ENCODE measurements at regions not wholly inside any gene's neighbourhood (a gene's known extent, or its start where the extent isn't known, plus 50 kb on each side); places are given as distances from the start of the nearest gene placed in this dataset.

DNA sequence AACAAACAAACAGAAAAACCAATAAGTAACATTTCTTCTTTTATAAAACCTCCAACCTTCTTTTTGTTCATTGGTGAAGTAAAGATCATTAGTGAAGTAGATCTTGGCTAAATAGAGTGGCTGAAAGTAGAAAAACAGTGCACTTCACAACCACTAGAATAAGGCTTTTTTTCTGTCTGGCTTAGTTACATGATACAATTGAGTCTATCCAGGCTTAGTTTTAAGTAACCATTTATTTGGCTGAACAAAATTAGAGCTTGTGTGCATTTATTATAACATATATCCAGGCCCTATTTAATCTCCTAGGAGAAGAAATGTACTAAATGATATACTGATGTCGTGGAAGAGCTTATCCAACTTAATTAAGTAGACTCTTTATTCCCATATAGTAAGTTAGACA is 65.8 kb upstream of the STK38L start:
- TF ChIP-seq POLR2A (IDR thresholded peaks at IDR 0.05), result no peak
- TF ChIP-seq, protein P1, sequence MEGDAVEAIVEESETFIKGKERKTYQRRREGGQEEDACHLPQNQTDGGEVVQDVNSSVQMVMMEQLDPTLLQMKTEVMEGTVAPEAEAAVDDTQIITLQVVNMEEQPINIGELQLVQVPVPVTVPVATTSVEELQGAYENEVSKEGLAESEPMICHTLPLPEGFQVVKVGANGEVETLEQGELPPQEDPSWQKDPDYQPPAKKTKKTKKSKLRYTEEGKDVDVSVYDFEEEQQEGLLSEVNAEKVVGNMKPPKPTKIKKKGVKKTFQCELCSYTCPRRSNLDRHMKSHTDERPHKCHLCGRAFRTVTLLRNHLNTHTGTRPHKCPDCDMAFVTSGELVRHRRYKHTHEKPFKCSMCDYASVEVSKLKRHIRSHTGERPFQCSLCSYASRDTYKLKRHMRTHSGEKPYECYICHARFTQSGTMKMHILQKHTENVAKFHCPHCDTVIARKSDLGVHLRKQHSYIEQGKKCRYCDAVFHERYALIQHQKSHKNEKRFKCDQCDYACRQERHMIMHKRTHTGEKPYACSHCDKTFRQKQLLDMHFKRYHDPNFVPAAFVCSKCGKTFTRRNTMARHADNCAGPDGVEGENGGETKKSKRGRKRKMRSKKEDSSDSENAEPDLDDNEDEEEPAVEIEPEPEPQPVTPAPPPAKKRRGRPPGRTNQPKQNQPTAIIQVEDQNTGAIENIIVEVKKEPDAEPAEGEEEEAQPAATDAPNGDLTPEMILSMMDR (IDR thresholded peaks at IDR 0.05 in 8 of 11, conservative IDR thresholded peaks at IDR 0.05 in 3 of 11), result no peak
- no peak for TF ChIP-seq POLR2AphosphoS5 (IDR thresholded peaks at IDR 0.05)
- WGBS, 5 donors, result 82 to 95% (median 94%) methylated on average over 1 of the region's 1 CpG
- Histone ChIP-seq H3K27me3 (replicated peaks in 1 of 7) (no peaks in the 10 kb centered on the region), H3K36me3 (no peaks in the 10 kb centered on the region), H3K9me3 (no peaks in the 10 kb centered on the region), H3K4me1 (peaks cover 0 to 9% (median 0%) of the 10 kb centered on the region in 6 donors), H3K27ac (no peak overlapping the region), H3K4me3 (no peak overlapping the region)
- intact Hi-C loops (cut with DNase I; ENCODE audit: low total_unique reads), result no loop called here
- DNase-seq, result no peak

DNA sequence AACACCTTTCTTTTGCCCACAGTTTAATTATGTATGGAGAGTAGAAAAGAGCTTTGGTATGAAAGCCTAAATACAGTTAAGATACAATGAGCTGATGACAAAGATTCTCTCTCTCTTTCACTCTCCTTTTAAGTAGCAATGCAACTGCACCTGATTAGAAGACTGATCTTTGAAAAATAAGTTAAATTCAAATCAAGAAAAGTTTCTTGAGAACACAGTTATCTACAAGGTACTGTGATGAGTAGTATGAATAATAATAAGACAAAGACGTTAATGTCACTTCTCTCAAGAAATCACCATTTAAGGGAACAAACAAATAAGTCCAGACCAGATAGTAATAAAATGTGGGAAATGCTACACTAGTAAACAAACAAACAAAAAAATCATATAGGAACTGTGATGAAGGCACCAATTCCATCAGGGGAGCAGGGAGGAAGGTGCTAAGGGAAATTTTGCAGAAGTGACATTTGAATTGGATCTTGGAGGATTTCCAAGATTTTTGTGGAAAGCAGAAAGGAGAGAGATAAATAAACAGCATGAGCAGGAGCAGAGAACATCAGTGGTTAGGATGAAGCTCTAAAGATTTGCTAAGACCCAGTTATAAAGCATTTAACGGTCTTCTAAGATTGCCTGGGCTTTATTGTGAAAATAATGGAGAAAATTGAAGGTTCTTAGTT is 65.2 kb upstream of the STK38L start:
- DNase-seq, result no peak
- H3K36me3 ChIP-seq, result no peaks in the 10 kb centered on the region
- TF ChIP-seq POLR2A (IDR thresholded peaks at IDR 0.05) (no peak), POLR2AphosphoS5 (IDR thresholded peaks at IDR 0.05) (no peak)
- TF ChIP-seq, protein P1 (IDR thresholded peaks at IDR 0.05 in 8 of 11, conservative IDR thresholded peaks at IDR 0.05 in 3 of 11), result no peak
- no peaks in the 10 kb centered on the region for H3K27me3 ChIP-seq (replicated peaks in 1 of 7)
- H3K27ac ChIP-seq, result no peak overlapping the region
- intact Hi-C loops (cut with DNase I; ENCODE audit: low total_unique reads), result no loop called here
- peaks cover 0 to 9% (median 0%) of the 10 kb centered on the region in 6 donors for H3K4me1 ChIP-seq
- 70 to 89% (median 79%) methylated on average over 2 of the region's 2 CpGs for WGBS, 5 donors
- no peak overlapping the region for H3K4me3 ChIP-seq
- no peaks in the 10 kb centered on the region for H3K9me3 ChIP-seq

DNA sequence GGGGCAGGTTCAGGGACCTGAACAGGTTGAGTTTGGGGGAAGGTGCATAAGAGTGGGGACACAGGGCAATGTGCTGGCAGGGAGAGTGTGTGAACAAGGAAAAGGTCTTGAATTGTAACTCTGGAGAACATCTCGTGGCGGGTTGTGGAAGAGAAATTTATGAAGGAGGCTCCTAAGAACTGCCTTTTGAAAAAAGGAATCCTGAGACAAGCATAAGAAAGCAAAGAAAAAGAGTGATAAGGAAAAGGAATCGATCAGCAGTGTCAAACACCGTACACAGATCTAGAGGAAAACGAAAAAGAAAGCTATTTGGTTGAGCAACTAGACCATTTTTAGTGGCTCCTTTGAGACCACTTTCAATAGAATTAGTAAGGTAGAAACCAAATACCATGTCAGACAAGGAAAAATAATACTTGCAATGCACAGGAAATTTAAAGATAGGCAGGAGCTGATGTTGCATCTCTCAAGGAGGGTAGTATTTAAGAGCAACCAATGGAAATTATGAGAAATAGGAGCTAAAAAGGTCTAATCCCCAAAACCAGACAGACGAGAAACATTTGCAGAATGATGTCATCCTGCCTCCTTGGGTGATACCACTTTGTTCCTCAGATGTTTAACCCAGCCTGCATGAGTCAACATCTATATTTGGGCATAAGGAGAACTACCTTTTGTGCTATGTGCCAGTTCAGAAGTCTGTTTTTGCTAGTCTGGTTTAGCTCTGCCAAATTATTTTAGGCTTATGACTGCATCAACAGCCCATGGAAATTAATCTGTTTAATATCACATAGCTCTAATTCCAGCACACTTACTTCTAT is 64.5 kb upstream of the STK38L start:
- 48 to 69% (median 61%) methylated on average over 6 of the region's 6 CpGs for WGBS, 5 donors
- H3K4me3 ChIP-seq, result no peak overlapping the region
- H3K27ac ChIP-seq, result no peak overlapping the region
- H3K27me3 ChIP-seq (replicated peaks in 1 of 7), result no peaks in the 10 kb centered on the region
- peaks cover 0 to 9% (median 0%) of the 10 kb centered on the region in 6 donors for H3K4me1 ChIP-seq
- intact Hi-C loops (cut with DNase I; ENCODE audit: low total_unique reads), result no loop called here
- TF ChIP-seq, protein P1 (IDR thresholded peaks at IDR 0.05 in 8 of 11, conservative IDR thresholded peaks at IDR 0.05 in 3 of 11), result no peak
- no peak for TF ChIP-seq POLR2A (IDR thresholded peaks at IDR 0.05)
- TF ChIP-seq POLR2AphosphoS5 (IDR thresholded peaks at IDR 0.05), result no peak
- no peak for DNase-seq
- H3K9me3 ChIP-seq, result no peaks in the 10 kb centered on the region
- H3K36me3 ChIP-seq, result no peaks in the 10 kb centered on the region

DNA sequence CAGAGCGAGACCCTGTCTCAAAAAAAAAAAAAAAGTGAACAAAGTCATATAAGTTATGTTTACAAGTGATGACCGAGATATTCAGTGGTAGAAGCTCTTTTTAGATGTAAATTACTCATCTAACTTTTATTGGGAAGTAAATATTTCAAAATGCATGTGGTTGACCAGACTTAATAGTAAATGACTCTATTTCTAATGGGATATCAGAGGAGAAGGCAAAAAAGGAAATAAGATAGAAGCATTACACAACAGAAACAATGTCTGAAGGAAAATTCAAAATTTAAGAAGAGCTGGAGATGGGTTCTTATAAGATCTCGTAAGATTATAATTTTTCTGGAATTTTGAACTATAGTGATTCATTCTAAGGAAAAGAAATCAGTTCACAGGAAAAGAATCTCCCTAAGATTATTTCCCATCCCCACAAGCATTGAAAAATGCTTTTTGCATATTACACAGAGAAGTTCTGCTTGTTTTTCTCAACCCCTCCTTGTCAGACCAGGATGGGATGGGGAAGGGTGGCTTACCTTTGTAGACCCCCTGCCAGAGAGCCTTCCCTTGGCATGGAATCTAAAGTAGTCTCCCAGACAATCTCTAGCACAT is 63.1 kb upstream of the STK38L start:
- TF ChIP-seq, protein P1 (IDR thresholded peaks at IDR 0.05 in 8 of 11, conservative IDR thresholded peaks at IDR 0.05 in 3 of 11), result no peak
- TF ChIP-seq POLR2A (IDR thresholded peaks at IDR 0.05), result no peak
- no peak for TF ChIP-seq POLR2AphosphoS5 (IDR thresholded peaks at IDR 0.05)
- intact Hi-C loops (cut with DNase I; ENCODE audit: low total_unique reads), result no loop called here
- 61 to 83% (median 74%) methylated on average over 3 of the region's 3 CpGs for WGBS, 5 donors
- DNase-seq, result no peak
- no peak overlapping the region for H3K4me3 ChIP-seq
- no peaks in the 10 kb centered on the region for H3K36me3 ChIP-seq
- no peaks in the 10 kb centered on the region for H3K27me3 ChIP-seq (replicated peaks in 1 of 7)
- H3K9me3 ChIP-seq, result no peaks in the 10 kb centered on the region
- no peak overlapping the region for H3K27ac ChIP-seq
- H3K4me1 ChIP-seq, result peaks cover 0 to 9% (median 0%) of the 10 kb centered on the region in 6 donors
